ENCODE measurements at regions not wholly inside any gene's neighbourhood (a gene's known extent, or its start where the extent isn't known, plus 50 kb on each side); places are given as distances from the start of the nearest gene placed in this dataset.

DNA sequence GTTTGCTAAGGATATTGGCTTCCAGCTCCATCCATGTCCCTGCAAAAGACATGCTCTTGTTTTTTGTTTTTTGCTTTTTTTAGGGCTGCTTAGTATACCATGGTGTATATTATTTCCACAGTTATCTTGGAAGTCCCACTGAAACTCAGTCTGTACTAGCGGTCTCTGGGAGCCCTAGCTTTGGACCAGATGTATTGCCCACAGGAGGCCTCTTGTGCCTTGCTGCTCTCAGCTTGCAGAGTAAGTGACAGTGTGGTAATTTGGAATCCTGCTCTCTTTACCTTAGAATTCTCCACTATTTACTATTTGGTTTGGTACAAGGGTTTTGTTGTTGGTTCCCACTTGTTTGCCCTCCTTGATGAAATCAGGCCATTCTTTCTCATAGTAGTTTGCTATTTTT is 1022.9 kb downstream of the LRFN5 start:
- intact Hi-C loops (cut with micrococcal nuclease): no loop called here

GRCh38 chr14:42628602-42629001 is 1021.9 kb downstream of the LRFN5 start:
- H3K27me3 Mint-ChIP-seq: no peaks in the 10 kb centered on the region
- H3K36me3 Mint-ChIP-seq (ENCODE audit: low read depth): no peaks in the 10 kb centered on the region
- intact Hi-C loops (cut with micrococcal nuclease): no loop called here
- no peaks in the 10 kb centered on the region for H3K4me1 Mint-ChIP-seq (ENCODE audit: low read depth)
- H3K27ac Mint-ChIP-seq: no peak overlapping the region
- H3K4me3 Mint-ChIP-seq: no peak overlapping the region
- peaks cover 14% of the 10 kb centered on the region for H3K9me3 Mint-ChIP-seq

More for the DNA sequence above, 1022.9 kb downstream of the LRFN5 start:
- Mint-ChIP-seq H3K36me3 (ENCODE audit: low read depth) (no peaks in the 10 kb centered on the region), H3K4me3 (no peak overlapping the region), H3K27me3 (no peaks in the 10 kb centered on the region), H3K4me1 (ENCODE audit: low read depth) (no peaks in the 10 kb centered on the region), H3K9me3 (peaks cover 18% of the 10 kb centered on the region), H3K27ac (no peak overlapping the region)

DNA sequence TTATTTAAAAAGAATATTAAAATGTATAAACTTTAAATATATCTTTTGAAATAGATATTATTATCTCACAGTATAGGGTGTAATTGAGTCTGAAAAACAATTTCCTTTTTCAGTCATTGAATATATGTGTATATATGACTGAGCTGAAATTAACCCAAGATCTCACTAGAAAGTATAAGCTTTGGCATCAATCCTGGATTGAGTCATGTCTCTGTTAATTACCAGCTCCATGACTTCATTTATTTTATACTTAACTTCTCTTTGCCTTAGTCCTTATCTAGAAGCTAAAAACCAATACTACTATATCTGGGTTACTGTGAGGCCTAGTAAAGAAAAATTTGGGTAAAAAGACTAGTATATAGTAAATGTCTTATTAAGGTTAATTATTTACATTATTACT is 1020.3 kb downstream of the LRFN5 start:
- intact Hi-C loops (cut with micrococcal nuclease): no loop called here
- Mint-ChIP-seq H3K9me3 (peaks cover 6% of the 10 kb centered on the region), H3K4me3 (no peak overlapping the region), H3K27me3 (no peaks in the 10 kb centered on the region), H3K36me3 (ENCODE audit: low read depth) (no peaks in the 10 kb centered on the region), H3K4me1 (ENCODE audit: low read depth) (no peaks in the 10 kb centered on the region), H3K27ac (no peak overlapping the region)

DNA sequence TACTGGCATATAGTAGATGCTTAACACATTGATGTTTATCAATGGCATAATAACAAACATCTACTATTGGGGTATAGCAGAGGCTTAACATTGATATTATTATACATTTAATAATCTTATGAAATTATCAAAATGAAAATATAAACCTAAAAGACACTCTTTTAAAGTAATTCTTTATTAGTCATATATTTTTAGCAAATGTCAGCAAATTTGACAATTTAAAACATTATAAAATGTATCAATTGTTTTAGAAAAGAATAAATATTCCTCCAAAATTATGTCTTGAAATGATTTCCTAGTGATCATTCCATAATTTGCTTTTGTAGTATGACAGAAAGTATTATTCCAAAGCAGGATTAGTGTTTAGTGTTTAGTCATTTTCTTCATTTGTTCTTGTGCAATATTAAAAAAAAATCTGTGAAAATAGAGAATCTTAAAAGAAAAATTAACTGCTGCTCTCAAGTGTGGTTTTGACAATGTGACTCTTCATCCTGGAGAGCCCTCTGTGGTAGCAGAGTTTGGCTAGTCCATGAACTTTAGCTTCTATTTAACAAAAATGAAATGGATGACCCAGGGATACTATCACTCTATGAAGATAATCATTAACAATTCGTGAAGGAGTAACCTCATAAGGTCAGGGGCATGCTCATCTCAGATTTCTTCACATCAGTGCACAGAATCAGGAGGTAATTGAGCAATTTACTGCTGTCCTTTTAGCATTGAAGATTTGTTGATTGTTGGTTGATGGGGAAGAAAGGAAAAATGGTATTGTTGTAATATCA is 1018.5 kb downstream of the LRFN5 start:
- intact Hi-C loops (cut with micrococcal nuclease): no loop called here
- Mint-ChIP-seq H3K27me3 (no peaks in the 10 kb centered on the region), H3K4me1 (ENCODE audit: low read depth) (no peaks in the 10 kb centered on the region), H3K4me3 (no peak overlapping the region), H3K27ac (no peak overlapping the region), H3K9me3 (peaks cover 6% of the 10 kb centered on the region), H3K36me3 (ENCODE audit: low read depth) (no peaks in the 10 kb centered on the region)

- Mint-ChIP-seq H3K9me3 (peaks cover 22% of the 10 kb centered on the region), H3K27ac (no peak overlapping the region), H3K36me3 (ENCODE audit: low read depth) (no peaks in the 10 kb centered on the region), H3K27me3 (no peaks in the 10 kb centered on the region), H3K4me3 (no peak overlapping the region), H3K4me1 (ENCODE audit: low read depth) (no peaks in the 10 kb centered on the region)
- intact Hi-C loops (cut with micrococcal nuclease): no loop called here
Measured at GRCh38 chr14:42617005-42617404, 1010.3 kb downstream of the LRFN5 start.

DNA sequence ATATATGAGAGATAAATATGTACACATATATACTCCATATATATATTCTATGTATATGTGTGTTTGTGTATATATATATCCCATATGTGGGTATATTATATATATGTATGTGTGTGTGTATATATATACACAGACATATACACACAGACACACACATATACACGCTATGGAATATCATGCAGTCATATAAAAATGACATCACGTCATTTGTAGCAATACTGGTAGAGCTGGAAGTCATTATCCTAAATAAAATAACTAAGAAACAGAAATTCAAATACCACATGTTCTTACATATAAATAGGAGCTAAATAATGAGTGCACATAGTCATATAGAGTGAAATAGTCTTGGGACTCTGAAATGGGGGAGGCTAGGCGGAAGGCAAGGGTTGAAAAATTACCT is 1000.2 kb downstream of the LRFN5 start:
- H3K27ac Mint-ChIP-seq: no peak overlapping the region
- H3K36me3 Mint-ChIP-seq (ENCODE audit: low read depth): no peaks in the 10 kb centered on the region
- intact Hi-C loops (cut with micrococcal nuclease): no loop called here
- no peak overlapping the region for H3K4me3 Mint-ChIP-seq
- no peaks in the 10 kb centered on the region for H3K9me3 Mint-ChIP-seq
- no peaks in the 10 kb centered on the region for H3K27me3 Mint-ChIP-seq
- H3K4me1 Mint-ChIP-seq (ENCODE audit: low read depth): no peaks in the 10 kb centered on the region

DNA sequence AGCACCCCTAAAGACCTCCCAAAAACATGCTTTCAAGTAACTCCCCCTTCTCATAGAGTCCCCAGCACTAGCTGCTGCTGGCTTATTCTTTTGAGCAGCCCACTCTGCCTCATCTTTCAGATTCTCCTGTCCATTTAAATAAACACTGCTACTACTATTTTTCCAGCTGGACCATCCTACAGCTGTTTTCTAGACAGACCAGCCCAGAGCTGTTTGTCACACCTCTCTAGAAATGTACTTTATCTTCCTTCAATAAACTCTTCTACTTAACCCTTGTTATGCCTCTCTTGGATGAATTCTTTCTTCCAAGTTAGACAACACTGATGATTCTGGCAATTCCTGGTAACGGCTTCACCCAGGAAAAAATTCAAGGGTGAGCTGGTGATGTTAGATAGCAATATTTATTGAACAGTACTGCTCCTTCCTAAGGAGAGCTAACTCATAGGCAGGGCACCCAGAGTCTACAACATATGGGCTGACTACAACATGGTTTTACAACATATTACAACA is 995.7 kb downstream of the LRFN5 start:
- Mint-ChIP-seq H3K9me3 (peaks cover 5% of the 10 kb centered on the region), H3K4me3 (no peak overlapping the region), H3K36me3 (ENCODE audit: low read depth) (no peaks in the 10 kb centered on the region)

GRCh38 chr14:42572032-42572431 is 965.4 kb downstream of the LRFN5 start:
- Mint-ChIP-seq H3K27ac (no peak overlapping the region), H3K4me3 (no peak overlapping the region), H3K4me1 (ENCODE audit: low read depth) (peaks cover 6% of the 10 kb centered on the region), H3K36me3 (ENCODE audit: low read depth) (no peaks in the 10 kb centered on the region), H3K27me3 (no peaks in the 10 kb centered on the region), H3K9me3 (peaks cover 48% of the 10 kb centered on the region)
- intact Hi-C loops (cut with micrococcal nuclease): no loop called here

More for the DNA sequence above, 995.7 kb downstream of the LRFN5 start:
- H3K27ac Mint-ChIP-seq: no peak overlapping the region
- H3K4me1 Mint-ChIP-seq (ENCODE audit: low read depth): no peaks in the 10 kb centered on the region
- H3K27me3 Mint-ChIP-seq: no peaks in the 10 kb centered on the region
- intact Hi-C loops (cut with micrococcal nuclease): no loop called here

DNA sequence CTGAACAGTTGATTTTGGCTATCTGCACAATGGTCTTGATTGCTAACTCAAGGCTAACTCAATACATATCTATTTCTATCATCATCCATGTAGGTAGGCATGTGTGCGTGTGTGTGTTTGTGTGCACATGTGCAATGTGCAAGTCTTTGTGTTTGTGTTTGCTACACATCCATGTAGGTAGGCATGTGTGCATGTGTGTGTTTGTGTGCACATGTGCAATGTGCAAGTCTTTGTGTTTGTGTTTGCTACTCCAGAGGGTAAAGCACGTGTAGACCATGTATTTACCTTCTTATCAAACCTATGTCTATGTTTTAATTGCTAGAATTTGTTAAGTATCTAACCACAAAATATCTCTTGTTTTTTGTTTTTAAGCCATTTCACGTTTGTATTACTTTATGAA is 962.6 kb downstream of the LRFN5 start:
- Mint-ChIP-seq H3K36me3 (ENCODE audit: low read depth) (no peaks in the 10 kb centered on the region), H3K4me3 (no peak overlapping the region), H3K4me1 (ENCODE audit: low read depth) (peaks cover 17% of the 10 kb centered on the region), H3K27ac (no peak overlapping the region), H3K27me3 (no peaks in the 10 kb centered on the region), H3K9me3 (peaks cover 46% of the 10 kb centered on the region)
- intact Hi-C loops (cut with micrococcal nuclease): no loop called here

GRCh38 chr14:42565556-42565955 is 958.9 kb downstream of the LRFN5 start:
- H3K27me3 Mint-ChIP-seq: no peaks in the 10 kb centered on the region
- H3K4me1 Mint-ChIP-seq (ENCODE audit: low read depth): peaks cover 24% of the 10 kb centered on the region
- no peak overlapping the region for H3K27ac Mint-ChIP-seq
- H3K4me3 Mint-ChIP-seq: no peak overlapping the region
- H3K36me3 Mint-ChIP-seq (ENCODE audit: low read depth): no peaks in the 10 kb centered on the region
- intact Hi-C loops (cut with micrococcal nuclease): no loop called here
- peaks cover 23% of the 10 kb centered on the region for H3K9me3 Mint-ChIP-seq

DNA sequence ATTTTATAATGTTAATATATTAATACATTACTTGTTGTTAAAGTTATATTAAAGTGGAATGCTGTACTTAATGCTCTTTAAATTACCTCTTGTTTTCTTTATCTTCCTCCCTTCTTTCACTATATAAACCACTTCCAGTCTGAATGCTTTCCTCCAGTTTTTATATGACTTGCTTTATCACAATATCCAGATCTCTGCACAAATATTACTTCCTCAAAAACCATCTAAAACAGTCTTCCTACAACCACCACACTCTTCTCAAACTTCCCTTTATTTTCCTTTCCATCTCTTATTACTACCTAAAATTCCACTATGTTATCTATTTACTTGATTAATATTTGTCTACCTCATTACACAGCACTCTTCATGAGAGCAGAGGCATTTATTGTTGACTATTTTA is 956.6 kb downstream of the LRFN5 start:
- no peak overlapping the region for H3K4me3 Mint-ChIP-seq
- H3K27me3 Mint-ChIP-seq: no peaks in the 10 kb centered on the region
- H3K4me1 Mint-ChIP-seq (ENCODE audit: low read depth): peaks cover 18% of the 10 kb centered on the region
- H3K36me3 Mint-ChIP-seq (ENCODE audit: low read depth): no peaks in the 10 kb centered on the region
- intact Hi-C loops (cut with micrococcal nuclease): no loop called here
- no peak overlapping the region for H3K27ac Mint-ChIP-seq
- H3K9me3 Mint-ChIP-seq: peaks cover 31% of the 10 kb centered on the region

- H3K27ac Mint-ChIP-seq: no peak overlapping the region
- peaks cover 25% of the 10 kb centered on the region for H3K9me3 Mint-ChIP-seq
Measured at GRCh38 chr14:42556551-42556950, 949.9 kb downstream of the LRFN5 start.

GRCh38 chr14:42555365-42555764 is 948.7 kb downstream of the LRFN5 start:
- no peak overlapping the region for H3K4me3 Mint-ChIP-seq
- no peak overlapping the region for H3K27ac Mint-ChIP-seq
- H3K36me3 Mint-ChIP-seq (ENCODE audit: low read depth): no peaks in the 10 kb centered on the region
- peaks cover 25% of the 10 kb centered on the region for H3K9me3 Mint-ChIP-seq
- H3K4me1 Mint-ChIP-seq (ENCODE audit: low read depth): peaks cover 5% of the 10 kb centered on the region
- intact Hi-C loops (cut with micrococcal nuclease): no loop called here
- H3K27me3 Mint-ChIP-seq: no peaks in the 10 kb centered on the region

More at GRCh38 chr14:42556551-42556950, 949.9 kb downstream of the LRFN5 start:
- H3K4me3 Mint-ChIP-seq: no peak overlapping the region
- H3K27me3 Mint-ChIP-seq: no peaks in the 10 kb centered on the region
- peaks cover 5% of the 10 kb centered on the region for H3K4me1 Mint-ChIP-seq (ENCODE audit: low read depth)
- no peaks in the 10 kb centered on the region for H3K36me3 Mint-ChIP-seq (ENCODE audit: low read depth)
- intact Hi-C loops (cut with micrococcal nuclease): no loop called here

DNA sequence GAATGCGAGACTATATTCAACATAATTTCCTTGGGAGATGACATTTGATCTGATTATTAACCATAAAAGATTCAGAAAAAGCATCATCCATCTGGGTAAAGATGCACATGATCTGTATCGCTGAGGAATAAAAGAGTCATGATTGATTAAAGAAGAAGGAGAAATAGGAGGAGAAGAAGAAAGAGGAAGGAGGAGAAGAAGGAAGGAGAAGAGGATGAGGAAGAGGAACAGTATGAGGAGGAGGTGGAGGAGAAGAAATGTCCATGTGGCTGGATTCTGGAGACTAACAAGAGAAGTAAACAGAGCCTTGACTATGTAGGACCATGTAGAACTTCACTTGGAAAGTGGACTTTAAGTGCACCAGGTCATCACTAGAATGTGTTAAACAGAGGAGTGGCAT is 947.4 kb downstream of the LRFN5 start:
- H3K36me3 Mint-ChIP-seq (ENCODE audit: low read depth): no peaks in the 10 kb centered on the region
- no peak overlapping the region for H3K27ac Mint-ChIP-seq
- no peaks in the 10 kb centered on the region for H3K27me3 Mint-ChIP-seq
- H3K4me3 Mint-ChIP-seq: no peak overlapping the region
- intact Hi-C loops (cut with micrococcal nuclease): no loop called here
- H3K4me1 Mint-ChIP-seq (ENCODE audit: low read depth): peaks cover 5% of the 10 kb centered on the region
- H3K9me3 Mint-ChIP-seq: peaks cover 20% of the 10 kb centered on the region

GRCh38 chr14:42550310-42550709 is 943.6 kb downstream of the LRFN5 start:
- H3K4me3 Mint-ChIP-seq: no peak overlapping the region
- peaks cover 26% of the 10 kb centered on the region for H3K9me3 Mint-ChIP-seq
- H3K4me1 Mint-ChIP-seq (ENCODE audit: low read depth): peaks cover 5% of the 10 kb centered on the region
- intact Hi-C loops (cut with micrococcal nuclease): no loop called here
- H3K36me3 Mint-ChIP-seq (ENCODE audit: low read depth): no peaks in the 10 kb centered on the region
- H3K27ac Mint-ChIP-seq: no peak overlapping the region
- no peaks in the 10 kb centered on the region for H3K27me3 Mint-ChIP-seq

Measured in dendritic cell treated with granulocyte-macrophage colony-stimulating factor and Interleukin-4, amounts not matched to agents 40 ng/mL and 50 ng/mL, for 4 days (primary cell).